ENCODE measurements at regions not wholly inside any gene's neighbourhood (a gene's known extent, or its start where the extent isn't known, plus 50 kb on each side); places are given as distances from the start of the nearest gene placed in this dataset.
"Not testable (repeated sequence)": the region's sequence is repeated elsewhere in the genome, so short reads cannot be mapped to it uniquely, and the experiment has no call there.

- Mint-ChIP-seq H3K27ac (no peak overlapping the region), H3K4me1 (ENCODE audit: low read depth) (no peaks in the 10 kb centered on the region), H3K9me3 (ENCODE audit: insufficient read depth) (no peaks in the 10 kb centered on the region), H3K4me3 (no peak overlapping the region), H3K36me3 (ENCODE audit: low read depth) (no peaks in the 10 kb centered on the region), H3K27me3 (ENCODE audit: low read depth) (no peaks in the 10 kb centered on the region)
- ChIA-PET CTCF (no interaction called here), POLR2A (no interaction called here)
- ATAC-seq: no peak
- no peak for DNase-seq
These were observed 83.5 kb upstream of the PPARGC1A start for GRCh38 chr4:23973308-23973855.

GRCh38 chr4:23972805-23973204, 83.0 kb upstream of the PPARGC1A start:
- no peaks in the 10 kb centered on the region for H3K4me1 Mint-ChIP-seq (ENCODE audit: low read depth)
- POLR2A ChIA-PET: no interaction called here

GRCh38 chr4:23972187-23972586, 82.3 kb upstream of the PPARGC1A start:
- Mint-ChIP-seq H3K27me3 (ENCODE audit: low read depth) (no peaks in the 10 kb centered on the region), H3K9me3 (ENCODE audit: insufficient read depth) (no peaks in the 10 kb centered on the region), H3K36me3 (ENCODE audit: low read depth) (no peaks in the 10 kb centered on the region), H3K4me3 (no peak overlapping the region), H3K4me1 (ENCODE audit: low read depth) (no peaks in the 10 kb centered on the region), H3K27ac (no peak overlapping the region)
- ChIA-PET CTCF (no interaction called here), POLR2A (no interaction called here)
- ATAC-seq (no peak), DNase-seq (no peak)

More at GRCh38 chr4:23972805-23973204, 83.0 kb upstream of the PPARGC1A start:
- Mint-ChIP-seq H3K4me3 (no peak overlapping the region), H3K9me3 (ENCODE audit: insufficient read depth) (no peaks in the 10 kb centered on the region), H3K27me3 (ENCODE audit: low read depth) (no peaks in the 10 kb centered on the region), H3K36me3 (ENCODE audit: low read depth) (no peaks in the 10 kb centered on the region), H3K27ac (no peak overlapping the region)
- ATAC-seq (no peak), DNase-seq (no peak)
- CTCF ChIA-PET: no interaction called here

GRCh38 chr4:23970201-23970850, 80.5 kb upstream of the PPARGC1A start:
- no peak for ATAC-seq
- no peaks in the 10 kb centered on the region for H3K4me1 Mint-ChIP-seq (ENCODE audit: low read depth)
- POLR2A ChIA-PET: interaction anchor here (0.6 kb wide), 1 partner anchor 671 kb away, joined by 4 read pairs; no protein-coding TSS in a partner anchor
- no peak overlapping the region for H3K27ac Mint-ChIP-seq
- H3K36me3 Mint-ChIP-seq (ENCODE audit: low read depth): no peaks in the 10 kb centered on the region
- no peaks in the 10 kb centered on the region for H3K9me3 Mint-ChIP-seq (ENCODE audit: insufficient read depth)
- no peaks in the 10 kb centered on the region for H3K27me3 Mint-ChIP-seq (ENCODE audit: low read depth)
- no peak overlapping the region for H3K4me3 Mint-ChIP-seq
- no peak for DNase-seq
- CTCF ChIA-PET: no interaction called here

GRCh38 chr4:23969635-23970145, 79.8 kb upstream of the PPARGC1A start:
- no peak for ATAC-seq
- Mint-ChIP-seq H3K27me3 (ENCODE audit: low read depth) (no peaks in the 10 kb centered on the region), H3K4me3 (no peak overlapping the region), H3K9me3 (ENCODE audit: insufficient read depth) (no peaks in the 10 kb centered on the region), H3K4me1 (ENCODE audit: low read depth) (no peaks in the 10 kb centered on the region), H3K27ac (no peak overlapping the region), H3K36me3 (ENCODE audit: low read depth) (no peaks in the 10 kb centered on the region)
- ChIA-PET POLR2A (no interaction called here), CTCF (no interaction called here)
- no peak for DNase-seq

GRCh38 chr4:23967281-23967680, 77.4 kb upstream of the PPARGC1A start:
- DNase-seq (no peak), ATAC-seq (no peak)
- H3K4me1 Mint-ChIP-seq (ENCODE audit: low read depth): no peaks in the 10 kb centered on the region
- no peak overlapping the region for H3K27ac Mint-ChIP-seq
- no peaks in the 10 kb centered on the region for H3K27me3 Mint-ChIP-seq (ENCODE audit: low read depth)
- no peaks in the 10 kb centered on the region for H3K9me3 Mint-ChIP-seq (ENCODE audit: insufficient read depth)
- no peak overlapping the region for H3K4me3 Mint-ChIP-seq
- no peaks in the 10 kb centered on the region for H3K36me3 Mint-ChIP-seq (ENCODE audit: low read depth)
- CTCF ChIA-PET: no interaction called here
- POLR2A ChIA-PET: no interaction called here

- Mint-ChIP-seq H3K4me3 (no peak overlapping the region), H3K9me3 (ENCODE audit: insufficient read depth) (no peaks in the 10 kb centered on the region), H3K27me3 (ENCODE audit: low read depth) (no peaks in the 10 kb centered on the region), H3K4me1 (ENCODE audit: low read depth) (no peaks in the 10 kb centered on the region), H3K36me3 (ENCODE audit: low read depth) (no peaks in the 10 kb centered on the region), H3K27ac (no peak overlapping the region)
- CTCF ChIA-PET: no interaction called here
- ATAC-seq (no peak), DNase-seq (no peak)
- POLR2A ChIA-PET: no interaction called here
These were observed 76.9 kb upstream of the PPARGC1A start for GRCh38 chr4:23966725-23967124.

- CTCF ChIA-PET: interaction anchor here (0.7 kb wide), 1 partner anchor 113 kb away, joined by 3 read pairs; no protein-coding TSS in a partner anchor
- ATAC-seq: no peak
- POLR2A ChIA-PET: no interaction called here
- H3K9me3 Mint-ChIP-seq (ENCODE audit: insufficient read depth): no peaks in the 10 kb centered on the region
- H3K27ac Mint-ChIP-seq: no peak overlapping the region
- H3K4me3 Mint-ChIP-seq: no peak overlapping the region
- H3K36me3 Mint-ChIP-seq (ENCODE audit: low read depth): no peaks in the 10 kb centered on the region
- no peaks in the 10 kb centered on the region for H3K27me3 Mint-ChIP-seq (ENCODE audit: low read depth)
- no peak for DNase-seq
- no peaks in the 10 kb centered on the region for H3K4me1 Mint-ChIP-seq (ENCODE audit: low read depth)
These were observed 72.6 kb upstream of the PPARGC1A start for GRCh38 chr4:23962462-23962861.

- H3K27ac Mint-ChIP-seq; DNase-seq; H3K27me3 Mint-ChIP-seq (ENCODE audit: low read depth); H3K4me1 Mint-ChIP-seq (ENCODE audit: low read depth); POLR2A ChIA-PET; H3K36me3 Mint-ChIP-seq (ENCODE audit: low read depth); H3K4me3 Mint-ChIP-seq; H3K9me3 Mint-ChIP-seq (ENCODE audit: insufficient read depth); ATAC-seq; CTCF ChIA-PET: not testable (repeated sequence)
These were observed 71.5 kb upstream of the PPARGC1A start for GRCh38 chr4:23961395-23961794.

- Mint-ChIP-seq H3K9me3 (ENCODE audit: insufficient read depth) (no peaks in the 10 kb centered on the region), H3K27me3 (ENCODE audit: low read depth) (no peaks in the 10 kb centered on the region), H3K27ac (no peak overlapping the region), H3K36me3 (ENCODE audit: low read depth) (no peaks in the 10 kb centered on the region), H3K4me3 (no peak overlapping the region), H3K4me1 (ENCODE audit: low read depth) (no peaks in the 10 kb centered on the region)
- CTCF ChIA-PET: no interaction called here
- no peak for DNase-seq
- POLR2A ChIA-PET: no interaction called here
- ATAC-seq: no peak
These were observed 69.7 kb upstream of the PPARGC1A start for GRCh38 chr4:23959396-23960148.

- H3K4me1 Mint-ChIP-seq (ENCODE audit: low read depth): no peaks in the 10 kb centered on the region
- H3K27me3 Mint-ChIP-seq (ENCODE audit: low read depth): no peaks in the 10 kb centered on the region
- ChIA-PET POLR2A (no interaction called here), CTCF (no interaction called here)
- ATAC-seq (no peak), DNase-seq (no peak)
- no peak overlapping the region for H3K4me3 Mint-ChIP-seq
- no peak overlapping the region for H3K27ac Mint-ChIP-seq
- H3K9me3 Mint-ChIP-seq (ENCODE audit: insufficient read depth): no peaks in the 10 kb centered on the region
- no peaks in the 10 kb centered on the region for H3K36me3 Mint-ChIP-seq (ENCODE audit: low read depth)
These were observed 68.9 kb upstream of the PPARGC1A start for GRCh38 chr4:23958749-23959148.

- no peak overlapping the region for H3K4me3 Mint-ChIP-seq
- ATAC-seq (no peak), DNase-seq (no peak)
- H3K36me3 Mint-ChIP-seq (ENCODE audit: low read depth): no peaks in the 10 kb centered on the region
- no peaks in the 10 kb centered on the region for H3K27me3 Mint-ChIP-seq (ENCODE audit: low read depth)
- CTCF ChIA-PET: no interaction called here
- no peaks in the 10 kb centered on the region for H3K9me3 Mint-ChIP-seq (ENCODE audit: insufficient read depth)
- H3K4me1 Mint-ChIP-seq (ENCODE audit: low read depth): no peaks in the 10 kb centered on the region
- H3K27ac Mint-ChIP-seq: no peak overlapping the region
- POLR2A ChIA-PET: no interaction called here
These were observed 67.6 kb upstream of the PPARGC1A start for GRCh38 chr4:23957465-23957864.

Data from activated CD8-positive, alpha-beta T cell treated with anti-CD3 and anti-CD28 coated beads, Interleukin-2, amount 10 ng/mL, durations not matched to agents 7 days and 5 days (primary cell).